ENCODE measurements at regions not wholly inside any gene's neighbourhood (a gene's known extent, or its start where the extent isn't known, plus 50 kb on each side); places are given as distances from the start of the nearest gene placed in this dataset.

- no peak for DNase-seq
These were observed 1039.9 kb upstream of the POU3F3 start for GRCh38 chr2:103814016-103814415.

- DNase-seq, result no peak
These were observed 1038.2 kb upstream of the POU3F3 start for GRCh38 chr2:103815731-103816130.

- no peak for DNase-seq
These were observed 1036.2 kb upstream of the POU3F3 start for GRCh38 chr2:103817746-103818145.

GRCh38 chr2:103818176-103818575 is 1035.7 kb upstream of the POU3F3 start:
- DNase-seq, result no peak

GRCh38 chr2:103819599-103819998 is 1034.3 kb upstream of the POU3F3 start:
- no peak for DNase-seq

- DNase-seq, result peak; percentile 69
These were observed 1030.1 kb upstream of the POU3F3 start for GRCh38 chr2:103823847-103824246.

GRCh38 chr2:103847276-103847675 is 1006.6 kb upstream of the POU3F3 start:
- DNase-seq, result no peak

GRCh38 chr2:103859238-103859637 is 994.7 kb upstream of the POU3F3 start:
- no peak for DNase-seq

GRCh38 chr2:103860016-103860415 is 993.9 kb upstream of the POU3F3 start:
- no peak for DNase-seq

GRCh38 chr2:103868396-103868795 is 985.5 kb upstream of the POU3F3 start:
- DNase-seq, result no peak

- DNase-seq, result no peak
These were observed 980.1 kb upstream of the POU3F3 start for GRCh38 chr2:103873716-103874351.

GRCh38 chr2:103875131-103875530 is 978.8 kb upstream of the POU3F3 start:
- no peak for DNase-seq

GRCh38 chr2:103875531-103875930 is 978.4 kb upstream of the POU3F3 start:
- DNase-seq, result no peak

GRCh38 chr2:103876611-103877010 is 977.3 kb upstream of the POU3F3 start:
- DNase-seq, result no peak

GRCh38 chr2:103879101-103879500 is 974.8 kb upstream of the POU3F3 start:
- no peak for DNase-seq

- DNase-seq, result no peak
These were observed 973.7 kb upstream of the POU3F3 start for GRCh38 chr2:103880081-103880834.

GRCh38 chr2:103887625-103888024 is 966.3 kb upstream of the POU3F3 start:
- DNase-seq, result no peak

GRCh38 chr2:103896182-103896581 is 957.7 kb upstream of the POU3F3 start:
- DNase-seq, result no peak

GRCh38 chr2:103898561-103898960 is 955.4 kb upstream of the POU3F3 start:
- no peak for DNase-seq

- no peak for DNase-seq
These were observed 951.6 kb upstream of the POU3F3 start for GRCh38 chr2:103902347-103902746.

GRCh38 chr2:103921161-103921560 is 932.8 kb upstream of the POU3F3 start:
- no peak for DNase-seq

GRCh38 chr2:103942199-103942598 is 911.7 kb upstream of the POU3F3 start:
- DNase-seq, result no peak

- DNase-seq, result no peak
These were observed 908.8 kb upstream of the POU3F3 start for GRCh38 chr2:103945083-103945482.

Data from NCI-H510A (cell line).